GM12878 (cell line): ENCODE measurements at regions not wholly inside any gene's neighbourhood (a gene's known extent, or its start where the extent isn't known, plus 50 kb on each side); places are given as distances from the start of the nearest gene placed in this dataset.

Experiments used
- ATAC-seq: fragments of 200-7000 bp; cut with Tn5 transposase; 3 replicates; pipeline ENCODE4 v1.9.1; 2020; ENCODE audit warnings: mild to moderate bottlenecking, moderate library complexity
- BruUV-seq: library from RNA; stranded (reverse); fragments of 400-500 nt; replicated peaks from 2 replicates; lab custom pipeline; 2021; lab: Mats Ljungman, UMichigan
- CTCF ChIA-PET: fragments of 300-600 bp; sonication (Branson Sonifier 250); formaldehyde crosslinking; extraction: SDS; loops from one replicate; lab custom pipeline; 2021; ENCODE audit warnings: inconsistent platforms; lab: Yijun Ruan, JAX
- POLR2A ChIA-PET: fragments of 350-600 bp; formaldehyde crosslinking; extraction: SDS; loops from one replicate; lab custom pipeline; 2021; ENCODE audit warnings: inconsistent platforms; lab: Charles Lee
- RAD21 ChIA-PET: fragments of 300-600 bp; sonication (Branson Sonifier 250); formaldehyde crosslinking; loops from one replicate; lab custom pipeline; 2023; ENCODE audit warnings: antibody characterized with exemption; ENCODE audit not compliant: unreplicated experiment; lab: Charles Lee
- SMC1A ChIA-PET: fragments of 300-600 bp; sonication (Branson Sonifier 250); formaldehyde crosslinking; loops from one replicate; lab custom pipeline; 2023; ENCODE audit not compliant: unreplicated experiment, uncharacterized antibody; lab: Charles Lee
- DNase-seq: peaks from one replicate; pipeline ENCODE4 v3.0.0-alpha.2; 2011; ENCODE audit warnings: low read depth, low spot score
- FAIRE-seq: peaks from 3 replicates; lab custom pipeline; 2011; peaks lifted over from hg19 to GRCh38; lab: Jason Lieb, UNC
- H2AFZ ChIP-seq: 2 replicates; pipeline ENCODE4 v1.6.0; 2011; ENCODE audit warnings: low read depth, low read length, control low read depth; ENCODE audit not compliant: control insufficient read depth
- H3K27ac ChIP-seq: 2 replicates; pipeline ENCODE4 v1.5.1; 2011; ENCODE audit warnings: control low read depth; ENCODE audit not compliant: control insufficient read depth, insufficient read depth
- H3K27me3 ChIP-seq, 2 experiments: replicated peaks in 1 of 2; 2 replicates each; pipeline versions ENCODE4 v1.6.0 to v1.6.1; 2011; ENCODE audit warnings: low read length in 1 of 2; ENCODE audit not compliant: control insufficient read depth in 2 of 2, insufficient read depth in 2 of 2
- H3K36me3 ChIP-seq, 2 experiments: 2 replicates each; pipeline ENCODE4 v1.5.1; 2011; ENCODE audit warnings: low read length in 1 of 2; ENCODE audit not compliant: control insufficient read depth in 2 of 2, insufficient read depth in 2 of 2
- H3K4me1 ChIP-seq: 2 replicates; pipeline ENCODE4 v1.6.1; 2011; ENCODE audit warnings: mild to moderate bottlenecking, low read length, moderate library complexity, mixed read lengths; ENCODE audit not compliant: control insufficient read depth, insufficient read depth
- H3K4me2 ChIP-seq: 2 replicates; pipeline ENCODE4 v1.6.0; 2011; ENCODE audit warnings: control low read depth; ENCODE audit not compliant: control insufficient read depth, insufficient read depth
- H3K4me3 ChIP-seq: fragments of 200-600 bp; sonication (generic); 2 replicates; pipeline ENCODE4 v1.5.1; 2016
- H3K79me2 ChIP-seq: 2 replicates; pipeline ENCODE4 v1.6.0; 2011; ENCODE audit warnings: low read length; ENCODE audit not compliant: control insufficient read depth, insufficient read depth
- H3K9ac ChIP-seq: 2 replicates; pipeline ENCODE4 v1.8.0; 2011; ENCODE audit warnings: low read length, control low read depth, mixed read lengths; ENCODE audit not compliant: control insufficient read depth, insufficient read depth
- H3K9me3 ChIP-seq: replicated peaks from 3 replicates; pipeline ENCODE4 v1.5.1; 2011; ENCODE audit warnings: mild to moderate bottlenecking, low read length; ENCODE audit not compliant: control insufficient read depth, insufficient read depth
- H4K20me1 ChIP-seq: 2 replicates; pipeline ENCODE4 v1.6.0; 2011; ENCODE audit not compliant: control insufficient read depth, insufficient read depth
- ETV6 ChIP-seq, 2 experiments: fragments of 450-650 bp in 1 of 2; IDR thresholded peaks in 1 of 2; conservative IDR thresholded peaks in 1 of 2; 2 replicates each; pipeline ENCODE4 v1.6.1; 2014; ENCODE audit warnings: antibody characterized with exemption in 1 of 2, borderline replicate concordance in 1 of 2, low read depth in 1 of 2, mild to moderate bottlenecking in 1 of 2, moderate library complexity in 1 of 2
- FOXM1 ChIP-seq: IDR thresholded peaks from 2 replicates; pipeline ENCODE4 v1.6.1; 2012; ENCODE audit warnings: low read depth, mild to moderate bottlenecking, inconsistent platforms, low read length, moderate library complexity
- JUNB ChIP-seq: IDR thresholded peaks from 2 replicates; pipeline ENCODE4 v1.6.1; 2016; ENCODE audit warnings: antibody characterized with exemption, mild to moderate bottlenecking
- MYB ChIP-seq: fragments of 150-350 bp; IDR thresholded peaks from 2 replicates; pipeline ENCODE4 v1.6.1; 2014; ENCODE audit warnings: mild to moderate bottlenecking, low read depth, low read length, borderline replicate concordance
- RELA ChIP-seq: fragments of 450-650 bp; IDR thresholded peaks from 2 replicates; pipeline ENCODE4 v1.8.0; 2014; ENCODE audit warnings: borderline replicate concordance; ENCODE audit not compliant: partially characterized antibody
- SMC3 ChIP-seq: IDR thresholded peaks from 2 replicates; pipeline ENCODE4 v1.6.1; 2011; ENCODE audit warnings: low read length, improper control_type of control experiment, borderline replicate concordance
- TCF7 ChIP-seq: IDR thresholded peaks from 2 replicates; pipeline ENCODE4 v1.6.1; 2014; ENCODE audit warnings: antibody characterized with exemption, borderline replicate concordance
- WGBS: methylation state at CpG from one replicate; pipeline ENCODE4 v1.1.6; 2016; ENCODE audit warnings: low lambda C conversion rate; ENCODE audit not compliant: insufficient replicate concordance, insufficient coverage; ENCODE audit errors: missing lambda C conversion rate; 5-methylcytosine and 5-hydroxymethylcytosine counted together
- in situ Hi-C: fragments of 300-500 bp; cut with MboI; formaldehyde crosslinking; loops from 9 replicates; pipeline ENCODE4 v1.14.3; 2018; ENCODE audit warnings: mixed read lengths
- intact Hi-C: fragments of 100-400 bp; cut with micrococcal nuclease; formaldehyde crosslinking; loops from one replicate; pipeline ENCODE4 v1.14.2; 2022; ENCODE audit not compliant: unreplicated experiment
- TF ChIP-seq, protein P1 (sequence below): IDR thresholded peaks from 2 replicates; pipeline ENCODE4 v1.6.1; 2011; ENCODE audit warnings: borderline replicate concordance, low read depth, mild to moderate bottlenecking, moderate library complexity, mixed read lengths, low read length; ENCODE audit not compliant: insufficient read depth; ENCODE audit errors: extremely low read length

DNA sequence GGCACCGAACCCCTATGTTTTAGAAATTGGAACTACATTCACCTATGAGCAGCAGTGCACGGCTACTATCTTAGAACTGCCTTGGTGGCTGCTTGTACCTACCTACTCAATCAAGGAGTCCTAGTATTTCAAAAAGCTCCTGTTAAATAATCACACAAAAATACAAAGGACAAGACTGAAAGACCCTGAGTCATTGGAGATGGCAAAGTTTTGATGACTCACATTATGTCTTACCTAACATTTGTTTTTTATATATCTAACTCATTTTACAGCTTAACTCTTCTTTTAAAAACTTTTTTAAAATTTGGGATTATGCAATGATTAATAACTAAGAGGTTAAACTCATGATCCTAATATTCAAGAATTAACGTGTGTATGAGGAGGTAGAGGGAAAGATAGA is 1206.0 kb upstream of the TMPRSS15 start (continued):
- TF ChIP-seq TCF7: no peak
- no peak for TF ChIP-seq JUNB
- no peak for TF ChIP-seq RELA
- TF ChIP-seq ETV6 (conservative IDR thresholded peaks at IDR 0.05 in 1 of 2, IDR thresholded peaks at IDR 0.05 in 1 of 2; ENCODE audit: borderline replicate concordance in 1 of 2, low read depth in 1 of 2): no peak
- TF ChIP-seq, all 136 proteins: peak for 0

DNA sequence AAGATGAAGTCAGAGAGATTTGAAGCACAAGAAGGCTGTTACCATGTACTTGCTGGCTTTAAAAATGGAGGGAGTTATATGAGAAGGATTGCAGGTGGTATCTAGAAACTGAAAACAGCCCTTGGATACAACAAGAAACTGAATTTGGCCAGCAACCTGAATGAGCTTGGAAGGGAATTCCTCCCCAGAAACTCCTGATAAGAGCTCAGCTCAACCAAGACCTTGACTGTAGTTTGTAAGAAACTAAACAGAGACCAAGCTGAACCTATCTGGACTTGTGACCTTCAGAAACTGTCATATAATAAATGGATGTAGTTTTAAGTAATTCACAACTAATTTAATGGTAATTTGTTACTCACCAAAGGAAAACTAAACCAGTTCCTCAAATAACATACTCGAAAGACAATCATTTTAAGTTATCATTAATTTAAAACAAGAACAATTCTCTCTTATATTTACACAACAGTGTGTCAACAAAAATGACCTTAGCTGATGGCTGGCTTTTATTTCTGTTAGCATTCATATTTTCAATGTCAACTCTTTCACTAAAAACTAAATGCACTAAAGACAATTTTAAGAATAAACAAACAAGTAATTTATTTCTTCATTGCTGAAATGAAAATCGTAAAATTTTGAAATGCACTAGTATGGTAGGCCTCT is 1218.4 kb upstream of the TMPRSS15 start:
- H3K36me3 ChIP-seq: no peaks in the 10 kb centered on the region
- no peak overlapping the region for H3K27ac ChIP-seq
- CTCF ChIA-PET: no interaction called here
- no peak for FAIRE-seq
- H3K9ac ChIP-seq: no peak overlapping the region
- H2AFZ ChIP-seq: no peak overlapping the region
- DNase-seq: no peak
- H3K4me3 ChIP-seq: no peak overlapping the region
- no peak overlapping the region for H3K4me2 ChIP-seq
- H3K79me2 ChIP-seq: no peaks in the 10 kb centered on the region
- 8% methylated on average over 2 of the region's 2 CpGs for WGBS
- POLR2A ChIA-PET: no interaction called here
- SMC1A ChIA-PET: no interaction called here
- H3K27me3 ChIP-seq: no peaks in the 10 kb centered on the region
- TF ChIP-seq SMC3 (no peak), FOXM1 (no peak), MYB (no peak)
- TF ChIP-seq, protein P1, sequence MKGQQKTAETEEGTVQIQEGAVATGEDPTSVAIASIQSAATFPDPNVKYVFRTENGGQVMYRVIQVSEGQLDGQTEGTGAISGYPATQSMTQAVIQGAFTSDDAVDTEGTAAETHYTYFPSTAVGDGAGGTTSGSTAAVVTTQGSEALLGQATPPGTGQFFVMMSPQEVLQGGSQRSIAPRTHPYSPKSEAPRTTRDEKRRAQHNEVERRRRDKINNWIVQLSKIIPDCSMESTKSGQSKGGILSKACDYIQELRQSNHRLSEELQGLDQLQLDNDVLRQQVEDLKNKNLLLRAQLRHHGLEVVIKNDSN: no peak
- no peaks in the 10 kb centered on the region for H4K20me1 ChIP-seq
- no peaks in the 10 kb centered on the region for H3K4me1 ChIP-seq
- RAD21 ChIA-PET: no interaction called here
- no TSS peak for BruUV-seq
- ATAC-seq: no peak
- in situ Hi-C loops: no loop called here
- intact Hi-C loops: no loop called here
- no peaks in the 10 kb centered on the region for H3K9me3 ChIP-seq
